Coronary artery (tissue), 2 donors: ENCODE measurements at regions not wholly inside any gene's neighbourhood (a gene's known extent, or its start where the extent isn't known, plus 50 kb on each side); places are given as distances from the start of the nearest gene placed in this dataset.

Experiments used
- DNase-seq: peaks from one replicate; pipeline ENCODE4 v3.0.0-alpha.2; 2017; ENCODE audit warnings: low spot score
- H3K27ac ChIP-seq, 2 donors: fragments of 200-600 bp; sonication (generic); one replicate each; pipeline ENCODE4 v1.5.1; 2016 to 2019
- H3K4me3 ChIP-seq: fragments of 200-600 bp; sonication (generic); 2 replicates; pipeline ENCODE4 v1.5.1; 2016; ENCODE audit warnings: mild to moderate bottlenecking, moderate library complexity
- TF ChIP-seq, protein P1 (sequence below): fragments of 200-600 bp; sonication (generic); IDR thresholded peaks from one replicate; pipeline ENCODE4 v1.5.1; 2019; ENCODE audit warnings: antibody characterized with exemption

DNA sequence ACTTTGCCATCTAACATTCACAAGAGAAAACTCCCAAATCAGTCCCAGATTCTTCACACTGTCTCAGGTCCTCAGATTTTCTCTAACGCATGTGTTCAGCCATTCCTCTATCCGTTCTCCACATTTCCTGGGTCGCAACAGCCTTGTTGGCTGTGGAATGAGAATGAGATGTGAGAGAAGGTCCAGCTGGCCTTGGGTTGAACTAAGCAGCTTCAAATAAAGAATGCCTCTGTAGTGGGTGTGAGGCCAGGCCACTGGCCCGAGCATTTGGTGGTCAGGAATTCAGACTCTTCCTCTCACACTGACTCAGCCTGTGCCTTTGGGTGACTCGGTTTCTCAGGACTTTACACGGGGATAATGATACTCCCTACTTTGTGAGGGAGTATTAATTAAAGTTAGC lies 73.8 kb upstream of the CCN6 start:
- H3K27ac ChIP-seq = no peak overlapping the region
- H3K4me3 ChIP-seq = no peak overlapping the region
- DNase-seq = no peak
- TF ChIP-seq, protein P1, sequence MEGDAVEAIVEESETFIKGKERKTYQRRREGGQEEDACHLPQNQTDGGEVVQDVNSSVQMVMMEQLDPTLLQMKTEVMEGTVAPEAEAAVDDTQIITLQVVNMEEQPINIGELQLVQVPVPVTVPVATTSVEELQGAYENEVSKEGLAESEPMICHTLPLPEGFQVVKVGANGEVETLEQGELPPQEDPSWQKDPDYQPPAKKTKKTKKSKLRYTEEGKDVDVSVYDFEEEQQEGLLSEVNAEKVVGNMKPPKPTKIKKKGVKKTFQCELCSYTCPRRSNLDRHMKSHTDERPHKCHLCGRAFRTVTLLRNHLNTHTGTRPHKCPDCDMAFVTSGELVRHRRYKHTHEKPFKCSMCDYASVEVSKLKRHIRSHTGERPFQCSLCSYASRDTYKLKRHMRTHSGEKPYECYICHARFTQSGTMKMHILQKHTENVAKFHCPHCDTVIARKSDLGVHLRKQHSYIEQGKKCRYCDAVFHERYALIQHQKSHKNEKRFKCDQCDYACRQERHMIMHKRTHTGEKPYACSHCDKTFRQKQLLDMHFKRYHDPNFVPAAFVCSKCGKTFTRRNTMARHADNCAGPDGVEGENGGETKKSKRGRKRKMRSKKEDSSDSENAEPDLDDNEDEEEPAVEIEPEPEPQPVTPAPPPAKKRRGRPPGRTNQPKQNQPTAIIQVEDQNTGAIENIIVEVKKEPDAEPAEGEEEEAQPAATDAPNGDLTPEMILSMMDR = no peak

GRCh38 chr6:111980971-111981840 lies 72.7 kb upstream of the CCN6 start:
- DNase-seq = no peak
- Histone ChIP-seq H3K27ac (no peak overlapping the region), H3K4me3 (no peak overlapping the region)
- TF ChIP-seq, protein P1 = no peak

DNA sequence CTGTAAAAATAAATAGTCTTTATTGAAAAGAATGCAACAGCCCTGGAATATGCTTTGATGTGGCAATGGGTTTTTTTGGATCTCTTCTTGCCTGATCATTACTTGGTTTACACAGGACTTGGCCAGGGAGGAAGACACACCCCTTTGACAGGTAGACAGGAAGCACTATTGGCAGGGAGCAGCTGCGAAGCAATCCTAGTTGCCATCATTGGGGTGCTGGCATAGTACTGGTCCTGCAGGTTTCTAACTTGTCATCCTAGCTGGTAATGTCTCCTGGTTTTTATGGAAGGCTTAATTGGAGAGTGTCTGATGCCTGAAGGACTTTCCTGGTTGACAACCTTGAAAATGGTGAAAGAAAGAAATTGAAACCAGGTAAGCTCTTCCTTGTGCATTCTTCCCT lies 71.2 kb upstream of the CCN6 start:
- TF ChIP-seq, protein P1 = no peak
- Histone ChIP-seq H3K27ac (no peak overlapping the region), H3K4me3 (no peak overlapping the region)
- no peak for DNase-seq

DNA sequence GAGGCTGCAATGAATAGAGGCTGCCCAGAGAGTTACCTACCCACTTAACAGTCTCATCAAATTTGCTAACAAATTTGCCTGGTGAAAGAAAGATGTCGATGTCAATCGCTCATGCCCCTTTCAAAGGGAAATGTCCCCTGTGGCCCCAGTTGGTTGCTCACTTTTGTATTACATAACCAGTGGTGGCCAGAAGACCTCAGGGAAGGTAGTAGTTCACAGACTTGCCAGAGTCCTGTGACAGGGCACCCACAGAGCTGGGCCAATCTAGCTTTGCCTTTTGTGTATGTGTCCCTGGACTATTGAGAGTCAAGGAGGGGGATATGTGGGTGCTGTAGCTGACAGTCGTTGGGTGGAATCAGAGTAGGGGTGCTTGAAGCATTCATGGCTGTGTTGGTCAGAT lies 70.7 kb upstream of the CCN6 start:
- TF ChIP-seq, protein P1 = no peak
- no peak overlapping the region for H3K27ac ChIP-seq
- no peak for DNase-seq
- H3K4me3 ChIP-seq = no peak overlapping the region

GRCh38 chr6:111984081-111984480 lies 69.8 kb upstream of the CCN6 start:
- no peak overlapping the region for H3K27ac ChIP-seq
- no peak overlapping the region for H3K4me3 ChIP-seq
- TF ChIP-seq, protein P1 = no peak
- no peak for DNase-seq

- TF ChIP-seq, protein P1 = no peak
- no peak overlapping the region for H3K27ac ChIP-seq
- no peak for DNase-seq
- H3K4me3 ChIP-seq = no peak overlapping the region
These were observed 69.2 kb upstream of the CCN6 start for GRCh38 chr6:111984516-111985201.
